Smooth muscle cell (in vitro differentiated cells): ENCODE measurements at regions not wholly inside any gene's neighbourhood (a gene's known extent, or its start where the extent isn't known, plus 50 kb on each side); places are given as distances from the start of the nearest gene placed in this dataset.

Experiments
- DNase-seq: peaks from one replicate; lab custom pipeline; 2025; ENCODE audit not compliant: unreplicated experiment; lab: John Stamatoyannopoulos, UW
- H2AFZ ChIP-seq: fragments of 200-600 bp; sonication (generic); 2 replicates; pipeline ENCODE4 v1.6.0; 2016; ENCODE audit warnings: antibody characterized with exemption, low read depth, mild to moderate bottlenecking
- H3F3A ChIP-seq: fragments of 200-600 bp; sonication (generic); 2 replicates; pipeline ENCODE4 v1.6.0; 2017; ENCODE audit warnings: antibody characterized with exemption, low read depth
- H3K27ac ChIP-seq: fragments of 200-600 bp; sonication (generic); 2 replicates; pipeline ENCODE4 v1.5.1; 2016; ENCODE audit warnings: low read depth, mild to moderate bottlenecking
- H3K27me3 ChIP-seq: fragments of 200-600 bp; sonication (generic); 2 replicates; pipeline ENCODE4 v1.6.1; 2016; ENCODE audit warnings: low read depth, mild to moderate bottlenecking
- H3K36me3 ChIP-seq: fragments of 200-600 bp; sonication (generic); 2 replicates; pipeline ENCODE4 v1.5.1; 2016; ENCODE audit warnings: low read depth
- H3K4me1 ChIP-seq: fragments of 200-600 bp; sonication (generic); 2 replicates; pipeline ENCODE4 v1.5.1; 2016; ENCODE audit warnings: low read depth
- H3K4me2 ChIP-seq: fragments of 200-600 bp; sonication (generic); 2 replicates; pipeline ENCODE4 v1.6.0; 2016; ENCODE audit warnings: mild to moderate bottlenecking
- H3K4me3 ChIP-seq: fragments of 200-600 bp; sonication (generic); 2 replicates; pipeline ENCODE4 v1.5.1; 2016; ENCODE audit warnings: mild to moderate bottlenecking
- H3K79me2 ChIP-seq: fragments of 200-600 bp; sonication (generic); 2 replicates; pipeline ENCODE4 v1.6.0; 2016; ENCODE audit warnings: low read depth, mild to moderate bottlenecking
- H3K9ac ChIP-seq: fragments of 200-600 bp; sonication (generic); 2 replicates; pipeline ENCODE4 v1.6.0; 2016; ENCODE audit warnings: low read depth
- H3K9me3 ChIP-seq: fragments of 200-600 bp; sonication (generic); replicated peaks from 2 replicates; pipeline ENCODE4 v1.5.1; 2016; ENCODE audit warnings: low read depth
- H4K20me1 ChIP-seq: fragments of 200-600 bp; sonication (generic); 2 replicates; pipeline ENCODE4 v1.6.0; 2016; ENCODE audit warnings: low read depth
- WGBS: methylation state at CpG from one replicate; pipeline ENCODE4 v1.1.7; 2016; ENCODE audit warnings: low lambda C conversion rate; 5-methylcytosine and 5-hydroxymethylcytosine counted together
- TF ChIP-seq, protein P1 (sequence below): fragments of 200-600 bp; sonication (generic); IDR thresholded peaks from 2 replicates; pipeline ENCODE4 v1.5.1; 2017; ENCODE audit warnings: borderline replicate concordance, mild to moderate bottlenecking, antibody characterized with exemption; ENCODE audit not compliant: insufficient read depth, poor library complexity, severe bottlenecking

DNA sequence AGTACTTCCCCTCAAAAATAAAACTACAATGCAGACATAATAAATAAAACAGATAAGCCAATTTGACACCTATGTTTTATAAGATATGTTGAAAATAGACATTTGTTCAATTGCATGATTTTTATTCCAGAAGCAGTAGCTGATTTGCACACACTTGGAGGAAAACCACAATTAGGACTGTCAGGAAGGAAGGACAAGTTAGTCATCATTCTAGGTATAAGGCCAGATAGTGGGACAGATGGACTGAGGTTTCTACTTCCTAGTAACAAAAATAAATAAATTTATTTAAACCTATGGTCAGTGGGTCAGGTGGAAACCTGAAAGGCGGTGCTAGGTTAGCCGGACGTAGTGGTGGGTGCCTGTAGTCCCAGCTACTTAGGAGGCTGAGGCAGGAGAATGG is 141.8 kb upstream of the RASSF8 start:
- DNase-seq, result no peak
- Histone ChIP-seq H3K4me1 (no peaks in the 10 kb centered on the region), H4K20me1 (no peaks in the 10 kb centered on the region), H3F3A (no peaks in the 10 kb centered on the region), H3K27me3 (no peaks in the 10 kb centered on the region), H3K9me3 (no peaks in the 10 kb centered on the region), H3K36me3 (no peaks in the 10 kb centered on the region), H3K27ac (no peak overlapping the region), H3K9ac (no peak overlapping the region), H3K4me2 (no peak overlapping the region), H3K79me2 (no peaks in the 10 kb centered on the region), H3K4me3 (no peak overlapping the region), H2AFZ (no peak overlapping the region)
- TF ChIP-seq, protein P1, sequence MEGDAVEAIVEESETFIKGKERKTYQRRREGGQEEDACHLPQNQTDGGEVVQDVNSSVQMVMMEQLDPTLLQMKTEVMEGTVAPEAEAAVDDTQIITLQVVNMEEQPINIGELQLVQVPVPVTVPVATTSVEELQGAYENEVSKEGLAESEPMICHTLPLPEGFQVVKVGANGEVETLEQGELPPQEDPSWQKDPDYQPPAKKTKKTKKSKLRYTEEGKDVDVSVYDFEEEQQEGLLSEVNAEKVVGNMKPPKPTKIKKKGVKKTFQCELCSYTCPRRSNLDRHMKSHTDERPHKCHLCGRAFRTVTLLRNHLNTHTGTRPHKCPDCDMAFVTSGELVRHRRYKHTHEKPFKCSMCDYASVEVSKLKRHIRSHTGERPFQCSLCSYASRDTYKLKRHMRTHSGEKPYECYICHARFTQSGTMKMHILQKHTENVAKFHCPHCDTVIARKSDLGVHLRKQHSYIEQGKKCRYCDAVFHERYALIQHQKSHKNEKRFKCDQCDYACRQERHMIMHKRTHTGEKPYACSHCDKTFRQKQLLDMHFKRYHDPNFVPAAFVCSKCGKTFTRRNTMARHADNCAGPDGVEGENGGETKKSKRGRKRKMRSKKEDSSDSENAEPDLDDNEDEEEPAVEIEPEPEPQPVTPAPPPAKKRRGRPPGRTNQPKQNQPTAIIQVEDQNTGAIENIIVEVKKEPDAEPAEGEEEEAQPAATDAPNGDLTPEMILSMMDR, result no peak
- 100% methylated on average over 3 of the region's 3 CpGs for WGBS

GRCh38 chr12:25817166-25817565 is 141.3 kb upstream of the RASSF8 start:
- Histone ChIP-seq H3K79me2 (no peaks in the 10 kb centered on the region), H3K9me3 (no peaks in the 10 kb centered on the region), H3K4me2 (no peak overlapping the region), H4K20me1 (no peaks in the 10 kb centered on the region), H3K36me3 (no peaks in the 10 kb centered on the region), H3K27ac (no peak overlapping the region), H3K27me3 (no peaks in the 10 kb centered on the region), H3F3A (no peaks in the 10 kb centered on the region), H3K4me3 (no peak overlapping the region), H3K9ac (no peak overlapping the region), H2AFZ (no peak overlapping the region), H3K4me1 (no peaks in the 10 kb centered on the region)
- WGBS, result 100% methylated on average over 2 of the region's 2 CpGs
- no peak for DNase-seq
- TF ChIP-seq, protein P1, result no peak

- H3K4me3 ChIP-seq, result no peak overlapping the region
- no peaks in the 10 kb centered on the region for H3F3A ChIP-seq
- H3K9me3 ChIP-seq, result no peaks in the 10 kb centered on the region
- H3K27me3 ChIP-seq, result no peaks in the 10 kb centered on the region
- TF ChIP-seq, protein P1, result no peak
- no peak overlapping the region for H3K9ac ChIP-seq
- H3K4me2 ChIP-seq, result no peak overlapping the region
- H3K27ac ChIP-seq, result no peak overlapping the region
- DNase-seq, result no peak
- H2AFZ ChIP-seq, result no peak overlapping the region
- H3K4me1 ChIP-seq, result no peaks in the 10 kb centered on the region
- H3K36me3 ChIP-seq, result no peaks in the 10 kb centered on the region
- no peaks in the 10 kb centered on the region for H4K20me1 ChIP-seq
- no peaks in the 10 kb centered on the region for H3K79me2 ChIP-seq
Measured at GRCh38 chr12:25818596-25819390, 139.7 kb upstream of the RASSF8 start.

DNA sequence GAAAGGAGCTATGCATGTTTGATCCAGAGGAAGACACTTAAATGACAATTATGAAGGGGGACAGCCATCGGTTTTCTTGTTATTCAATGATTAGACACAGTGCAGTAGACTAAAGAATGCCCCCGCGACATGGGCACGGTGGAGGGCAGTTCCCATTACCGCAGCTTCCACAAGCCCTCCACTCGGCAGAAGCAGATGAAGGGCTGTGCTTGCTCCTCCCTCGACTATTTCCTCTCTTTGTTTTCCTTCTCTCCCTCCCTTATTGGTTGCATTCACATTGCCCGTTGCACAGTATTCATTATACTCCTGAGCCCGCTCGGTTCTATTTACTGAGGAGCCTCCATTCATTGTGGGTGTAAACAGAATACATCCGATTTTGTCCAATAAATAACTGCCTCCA is 138.8 kb upstream of the RASSF8 start:
- Histone ChIP-seq H3K4me1 (no peaks in the 10 kb centered on the region), H3K4me2 (no peak overlapping the region), H3K9ac (no peak overlapping the region), H2AFZ (no peak overlapping the region), H4K20me1 (no peaks in the 10 kb centered on the region), H3K27me3 (no peaks in the 10 kb centered on the region), H3K27ac (no peak overlapping the region), H3K4me3 (no peak overlapping the region), H3K36me3 (no peaks in the 10 kb centered on the region), H3K9me3 (no peaks in the 10 kb centered on the region), H3K79me2 (no peaks in the 10 kb centered on the region), H3F3A (no peaks in the 10 kb centered on the region)
- no peak for DNase-seq
- 83% methylated on average over 11 of the region's 11 CpGs for WGBS
- TF ChIP-seq, protein P1, result no peak
